NCI-H446 treated with DMSO at 0.1 percent for 48 hours (cell line): ENCODE measurements at regions not wholly inside any gene's neighbourhood (a gene's known extent, or its start where the extent isn't known, plus 50 kb on each side); places are given as distances from the start of the nearest gene placed in this dataset.
"Not testable (repeated sequence)": the region's sequence is repeated elsewhere in the genome, so short reads cannot be mapped to it uniquely, and the experiment has no call there.

Experiments
- DNase-seq: peaks from one replicate; lab custom pipeline; 2025; lab: John Stamatoyannopoulos, UW

- DNase-seq: no peak
Observed at GRCh38 chr2:14828223-14828622, 195.7 kb downstream of the LRATD1 start.

DNA sequence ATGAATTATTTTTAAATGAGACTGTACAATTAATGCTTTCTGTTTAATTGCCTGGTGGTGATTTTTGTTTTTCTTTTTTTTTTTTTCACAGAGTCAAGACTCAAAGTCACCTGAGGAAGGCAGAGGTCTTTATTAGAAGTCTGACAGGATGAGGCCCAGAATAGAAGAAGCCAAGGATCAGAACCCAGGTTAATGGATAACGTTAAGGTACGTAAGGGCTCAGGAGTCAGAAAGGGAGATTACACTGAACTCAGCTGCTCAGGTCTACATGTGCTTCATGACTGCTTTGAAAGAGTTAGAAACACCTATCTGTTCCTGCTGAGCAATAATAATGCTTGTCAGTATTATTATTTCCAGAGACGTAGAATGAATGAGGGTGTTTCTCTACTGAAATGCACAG is 196.5 kb downstream of the LRATD1 start:
- DNase-seq: no peak

GRCh38 chr2:14831458-14831857 is 198.9 kb downstream of the LRATD1 start:
- DNase-seq: no peak

DNA sequence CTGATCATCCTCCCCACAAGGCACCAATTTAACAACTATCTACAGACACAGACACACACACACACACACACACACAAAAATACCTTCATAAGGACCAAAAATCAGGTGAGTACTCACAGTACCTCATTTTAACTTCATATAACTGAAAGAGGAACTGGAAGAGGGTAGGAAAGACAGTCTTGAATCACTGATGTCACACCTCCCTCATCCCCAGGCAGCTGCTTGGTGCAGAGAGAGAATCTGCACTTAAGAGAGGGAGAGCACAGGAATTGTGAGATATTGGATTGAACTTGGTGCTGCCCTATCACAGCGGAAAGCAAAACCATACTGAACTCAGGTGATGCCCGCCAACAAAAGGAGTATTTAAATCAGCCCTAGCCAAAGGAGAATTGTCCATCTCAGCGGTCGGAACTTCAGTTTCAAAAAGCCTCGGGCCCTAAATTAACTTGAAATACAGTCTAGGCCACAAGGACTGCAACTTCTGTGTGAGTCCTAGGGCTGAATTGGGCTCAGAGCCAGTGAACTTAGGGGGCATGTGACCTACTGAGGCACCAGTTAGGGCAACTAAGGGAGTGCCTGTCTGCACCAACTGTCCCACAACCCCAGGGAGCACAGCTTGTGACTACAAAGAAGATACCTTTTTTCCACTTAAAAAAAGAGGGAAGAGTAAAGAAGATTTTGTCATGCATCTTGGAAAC is 211.1 kb downstream of the LRATD1 start:
- DNase-seq: no peak

- no peak for DNase-seq
Observed at GRCh38 chr2:14855751-14856150, 223.2 kb downstream of the LRATD1 start.

GRCh38 chr2:14861181-14861580 is 228.7 kb downstream of the LRATD1 start:
- DNase-seq: no peak

DNA sequence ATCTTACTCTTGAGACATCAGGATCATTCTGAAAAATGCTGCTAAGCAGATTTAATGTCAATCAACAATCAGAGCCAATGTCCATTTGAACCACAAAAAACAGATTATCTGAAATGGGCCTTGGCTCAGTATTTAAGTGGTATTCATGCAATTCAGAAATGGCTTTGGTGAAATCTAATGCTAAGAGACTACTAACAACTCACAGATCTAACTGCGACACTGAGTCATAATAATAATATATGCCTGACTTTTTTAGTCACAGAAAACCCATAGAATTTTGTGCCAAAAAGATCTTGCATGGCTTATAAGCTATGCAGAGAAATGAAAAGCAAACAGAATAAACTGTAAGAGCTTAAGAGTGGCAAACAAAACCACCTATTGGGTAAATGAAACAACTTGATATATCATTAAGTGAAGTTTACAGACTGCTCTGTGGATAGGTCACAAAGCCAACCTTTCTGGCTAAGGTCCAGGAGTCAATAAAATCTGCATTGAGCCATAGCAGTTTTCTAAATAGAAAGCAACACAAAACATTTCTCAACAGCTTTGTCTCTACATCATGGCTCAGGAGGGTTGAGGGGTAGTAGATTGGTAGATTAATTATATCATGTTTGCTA is 234.3 kb downstream of the LRATD1 start:
- DNase-seq: no peak

- no peak for DNase-seq
Observed at GRCh38 chr2:14867853-14868252, 235.3 kb downstream of the LRATD1 start.

DNA sequence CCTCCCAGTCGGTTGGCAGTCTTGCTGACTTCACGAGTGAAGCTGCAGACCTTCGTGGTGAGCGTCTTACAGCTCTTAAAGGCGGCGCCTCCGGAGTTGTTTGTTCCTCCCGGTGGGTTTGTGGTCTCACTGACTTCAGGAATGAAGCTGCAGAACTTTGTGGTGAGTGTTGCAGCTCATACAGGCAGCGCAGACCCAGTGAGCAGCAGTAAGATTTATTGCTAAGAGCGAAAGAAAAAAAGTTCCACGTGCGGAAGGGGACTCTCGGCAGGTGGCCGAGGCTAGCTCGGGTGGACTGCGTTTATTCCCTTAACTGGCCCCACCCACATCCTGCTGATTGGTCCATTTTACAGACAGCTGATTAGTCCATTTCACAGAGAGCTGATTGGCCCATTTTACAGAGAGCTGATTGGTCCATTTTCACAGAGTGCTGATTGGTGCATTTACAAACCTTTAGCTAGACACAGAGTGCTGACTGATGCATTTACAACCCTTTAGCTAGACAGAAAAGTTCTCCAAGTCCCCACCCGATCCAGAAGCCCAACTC is 240.3 kb downstream of the LRATD1 start:
- no peak for DNase-seq

DNA sequence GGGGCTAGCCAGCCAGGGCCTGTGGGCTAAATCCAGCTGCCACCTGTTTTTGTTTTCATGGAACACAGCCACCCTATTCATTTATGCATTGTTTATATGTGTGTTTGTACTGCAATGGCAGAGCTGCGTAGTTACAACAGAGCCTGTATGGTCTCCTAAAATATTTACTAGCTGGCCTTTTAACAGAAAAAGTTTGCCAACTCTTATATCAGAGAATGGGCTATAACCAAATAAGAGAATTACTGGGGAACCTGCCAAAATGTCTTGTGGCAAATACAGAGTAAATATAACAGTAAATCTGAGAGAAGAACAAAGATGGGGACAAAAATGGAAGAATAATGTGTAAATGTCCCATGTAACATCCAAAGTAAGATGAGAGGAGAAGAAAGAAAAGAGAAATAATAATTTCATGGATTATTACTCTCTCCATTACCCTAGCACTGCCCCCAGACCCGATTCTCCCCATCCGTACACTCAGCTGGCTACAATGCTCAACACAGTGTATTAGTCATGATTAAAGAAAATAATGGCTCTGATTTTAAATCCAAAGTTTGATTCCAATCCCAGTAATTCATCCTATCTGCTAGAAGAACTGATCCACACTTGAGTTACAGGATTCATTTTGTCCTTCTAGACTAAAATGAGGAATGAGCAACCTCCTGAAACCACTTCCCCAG is 249.3 kb downstream of the LRATD1 start:
- DNase-seq: no peak

DNA sequence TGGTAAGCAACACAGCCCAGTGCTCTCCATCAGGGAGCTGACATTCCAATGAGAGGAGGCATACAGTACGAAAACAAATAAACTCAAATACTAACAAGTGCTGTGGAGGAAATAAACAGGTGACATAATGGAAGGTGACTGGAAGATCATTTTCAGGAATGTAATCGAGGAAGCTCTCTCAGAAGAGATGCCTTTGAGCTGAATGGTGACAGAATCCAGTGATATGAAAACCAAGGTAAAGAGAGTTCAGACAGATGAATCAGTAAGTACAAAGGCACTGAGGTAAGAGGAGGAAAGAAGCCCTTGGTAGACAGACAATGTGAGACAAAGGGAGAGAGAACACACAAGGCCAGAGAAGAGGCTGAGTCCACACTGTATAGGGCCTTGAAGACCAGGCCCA is 252.1 kb downstream of the LRATD1 start:
- no peak for DNase-seq

- no peak for DNase-seq
Observed at GRCh38 chr2:14891546-14891945, 259.0 kb downstream of the LRATD1 start.

GRCh38 chr2:14896330-14897030 is 264.0 kb downstream of the LRATD1 start:
- DNase-seq: no peak

GRCh38 chr2:14899621-14900414 is 267.3 kb downstream of the LRATD1 start:
- DNase-seq: no peak

DNA sequence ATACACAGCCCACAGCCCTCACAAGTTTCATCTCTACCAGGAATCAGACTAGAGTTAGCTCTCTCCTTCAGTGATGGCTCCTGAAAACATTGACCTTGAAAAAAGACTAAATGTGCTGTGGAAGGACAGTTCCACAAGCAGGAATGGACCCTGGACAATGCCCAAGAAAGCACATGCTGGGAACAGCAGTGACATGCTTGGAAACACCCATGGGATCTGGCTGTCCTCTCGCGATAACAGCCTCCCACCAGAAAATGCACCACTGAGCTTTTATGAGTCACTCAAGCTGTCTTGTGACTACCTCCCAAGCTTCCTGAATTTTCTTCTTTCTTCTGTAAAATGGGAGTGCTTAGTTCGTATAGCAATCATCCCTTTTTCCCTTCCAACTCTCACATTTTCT is 269.2 kb downstream of the LRATD1 start:
- no peak for DNase-seq

GRCh38 chr2:14902953-14903352 is 270.4 kb downstream of the LRATD1 start:
- DNase-seq: no peak

DNA sequence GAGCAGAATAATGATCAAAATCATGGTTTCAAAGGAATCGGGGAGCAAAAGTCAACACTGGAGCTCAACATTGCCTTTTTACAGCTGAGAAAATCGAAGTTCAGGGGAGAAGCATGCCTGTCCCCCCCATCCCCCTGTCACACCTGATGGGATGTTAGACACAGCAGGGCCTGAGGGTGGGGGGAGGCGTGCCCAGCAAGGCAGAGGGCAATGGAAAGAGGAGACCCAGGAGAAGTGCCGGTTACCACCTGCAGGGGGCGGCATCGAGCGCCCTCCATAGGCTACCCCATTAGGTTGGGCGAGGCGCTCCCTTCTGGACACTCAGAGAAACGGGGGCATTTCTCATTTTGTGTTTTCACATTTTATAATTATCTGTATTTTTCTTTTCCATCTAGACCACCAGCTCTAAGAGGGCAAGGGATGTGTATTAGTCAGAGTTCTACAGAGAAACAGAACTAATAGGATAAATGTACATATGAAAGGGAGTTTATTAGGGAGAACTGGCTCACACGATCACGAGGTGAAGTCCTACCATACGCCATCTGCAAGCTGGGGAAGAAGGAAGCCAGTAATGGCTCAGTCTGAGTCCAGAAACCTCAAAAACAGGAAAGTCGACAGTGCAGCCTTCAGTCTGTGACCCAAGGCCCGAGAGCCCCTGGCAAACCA is 271.3 kb downstream of the LRATD1 start:
- DNase-seq: no peak

DNA sequence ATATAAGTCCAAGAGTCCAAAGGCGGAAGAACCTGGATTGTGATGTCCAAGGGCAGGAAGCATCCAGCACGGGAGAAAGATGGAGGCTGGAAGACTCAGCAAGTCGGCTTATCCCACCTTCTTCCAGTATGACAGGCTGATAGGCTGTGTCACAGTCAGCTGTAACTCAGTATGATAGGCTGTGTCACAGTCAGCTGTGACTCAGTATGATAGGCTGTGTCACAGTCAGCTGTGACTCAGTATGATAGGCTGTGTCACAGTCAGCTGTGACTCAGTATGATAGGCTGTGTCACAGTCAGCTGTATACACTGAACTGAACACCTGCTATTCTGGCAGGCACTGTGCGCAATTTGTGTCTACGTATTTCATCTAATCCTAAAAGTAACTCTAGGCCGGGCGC is 271.9 kb downstream of the LRATD1 start:
- not testable (repeated sequence) for DNase-seq

GRCh38 chr2:14905571-14905970 is 273.1 kb downstream of the LRATD1 start:
- no peak for DNase-seq

DNA sequence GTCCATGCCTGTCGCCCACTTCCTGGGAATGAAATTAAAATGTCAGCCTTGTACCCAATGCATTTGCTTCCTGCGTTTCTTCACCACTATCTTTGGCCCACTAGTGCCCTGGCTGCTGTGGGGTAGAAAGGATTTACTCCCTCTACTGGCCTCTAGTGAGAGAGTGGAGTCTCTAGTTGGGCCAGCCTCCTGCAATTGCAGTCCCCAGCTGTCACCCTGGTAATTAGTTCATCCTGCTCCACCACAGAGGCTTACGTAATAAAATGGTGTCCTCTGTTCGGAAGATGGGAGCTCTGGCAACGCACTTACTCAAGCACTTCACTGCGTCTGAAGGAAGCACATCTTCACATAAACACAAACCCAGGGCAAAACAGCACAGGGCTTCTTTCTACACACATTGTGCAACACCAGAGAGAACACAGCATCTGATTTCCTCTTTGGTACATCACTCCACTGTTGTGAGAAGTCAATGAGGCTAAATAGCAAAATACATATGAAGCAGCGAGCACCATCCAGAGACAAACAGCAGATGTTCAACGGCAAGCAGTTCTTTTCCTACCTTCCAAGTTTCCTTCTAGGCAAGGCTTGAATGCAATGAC is 274.6 kb downstream of the LRATD1 start:
- no peak for DNase-seq

- DNase-seq: peak; percentile 22
Observed at GRCh38 chr2:14909795-14910194, 277.3 kb downstream of the LRATD1 start.
